Endothelial cell of hepatic sinusoid (primary cell): ENCODE measurements at regions not wholly inside any gene's neighbourhood (a gene's known extent, or its start where the extent isn't known, plus 50 kb on each side); places are given as distances from the start of the nearest gene placed in this dataset.

Source experiments
- in situ Hi-C: cut with HindIII; loops from 2 replicates; pipeline ENCODE4 v1.10.0; 2017; ENCODE audit warnings: low sequenced_read_pairs

- in situ Hi-C loops, result no loop called here
These were observed 681.8 kb downstream of the SLC4A3 start for GRCh38 chr2:220309215-220309614.

- in situ Hi-C loops, result no loop called here
These were observed 683.0 kb downstream of the SLC4A3 start for GRCh38 chr2:220310451-220310861.

GRCh38 chr2:220315098-220315823, 687.8 kb downstream of the SLC4A3 start:
- in situ Hi-C loops, result no loop called here

- in situ Hi-C loops, result no loop called here
These were observed 690.6 kb downstream of the SLC4A3 start for GRCh38 chr2:220318037-220318436.

GRCh38 chr2:220318508-220318907, 691.1 kb downstream of the SLC4A3 start:
- in situ Hi-C loops, result no loop called here

- in situ Hi-C loops, result no loop called here
These were observed 692.9 kb downstream of the SLC4A3 start for GRCh38 chr2:220320326-220320725.

GRCh38 chr2:220332886-220333285, 705.5 kb downstream of the SLC4A3 start:
- in situ Hi-C loops, result no loop called here

GRCh38 chr2:220334210-220334609, 706.8 kb downstream of the SLC4A3 start:
- in situ Hi-C loops, result no loop called here

GRCh38 chr2:220334871-220335590, 707.6 kb downstream of the SLC4A3 start:
- in situ Hi-C loops, result no loop called here

GRCh38 chr2:220335591-220335915, 708.1 kb downstream of the SLC4A3 start:
- in situ Hi-C loops, result no loop called here

GRCh38 chr2:220336771-220337170, 709.3 kb downstream of the SLC4A3 start:
- in situ Hi-C loops, result no loop called here

GRCh38 chr2:220337611-220338440, 710.4 kb downstream of the SLC4A3 start:
- in situ Hi-C loops, result no loop called here

- in situ Hi-C loops, result no loop called here
These were observed 713.6 kb downstream of the SLC4A3 start for GRCh38 chr2:220341014-220341413.

- in situ Hi-C loops, result no loop called here
These were observed 719.5 kb downstream of the SLC4A3 start for GRCh38 chr2:220346919-220347318.

- in situ Hi-C loops, result no loop called here
These were observed 720.2 kb downstream of the SLC4A3 start for GRCh38 chr2:220347626-220348025.

GRCh38 chr2:220348206-220348605, 720.8 kb downstream of the SLC4A3 start:
- in situ Hi-C loops, result no loop called here

GRCh38 chr2:220353897-220354296, 726.5 kb downstream of the SLC4A3 start:
- in situ Hi-C loops, result no loop called here

- in situ Hi-C loops, result no loop called here
These were observed 728.6 kb downstream of the SLC4A3 start for GRCh38 chr2:220356076-220356475.

- in situ Hi-C loops, result no loop called here
These were observed 737.6 kb downstream of the SLC4A3 start for GRCh38 chr2:220365023-220365422.

GRCh38 chr2:220366765-220367164, 739.3 kb downstream of the SLC4A3 start:
- in situ Hi-C loops, result no loop called here

- in situ Hi-C loops, result no loop called here
These were observed 743.3 kb downstream of the SLC4A3 start for GRCh38 chr2:220370764-220371163.

- in situ Hi-C loops, result no loop called here
These were observed 743.8 kb downstream of the SLC4A3 start for GRCh38 chr2:220371211-220371610.
